Psoas muscle (tissue), 7 donors: ENCODE measurements at regions not wholly inside any gene's neighbourhood (a gene's known extent, or its start where the extent isn't known, plus 50 kb on each side); places are given as distances from the start of the nearest gene placed in this dataset.

Source experiments
- ATAC-seq, 4 donors: fragments of 200-7000 bp; cut with Tn5 transposase; one replicate each; pipeline ENCODE4 v1.9.1; 2020; ENCODE audit warnings: moderate library complexity in 3 of 4, mild to moderate bottlenecking in 2 of 4
- DNase-seq, 2 donors: peaks; one replicate each; pipeline ENCODE4 v3.0.0-alpha.2; 2020
- H3K27ac ChIP-seq: fragments of 200-600 bp; one replicate; pipeline ENCODE4 v1.8.0; 2022
- H3K27me3 ChIP-seq, 3 donors: fragments of 200-600 bp in 1 of 3; one replicate each; pipeline versions ENCODE4 v1.6.1 to v1.8.0; 2013 to 2022; ENCODE audit warnings: low read length in 2 of 3, mild to moderate bottlenecking in 2 of 3, moderate library complexity in 1 of 3; ENCODE audit not compliant: insufficient read depth in 3 of 3
- H3K36me3 ChIP-seq, 2 donors: fragments of 200-600 bp in 1 of 2; one replicate each; pipeline versions ENCODE4 v1.6.1 to v1.8.0; 2013 to 2022; ENCODE audit warnings: low read depth in 1 of 2, mild to moderate bottlenecking in 1 of 2, moderate library complexity in 1 of 2; ENCODE audit not compliant: insufficient read depth in 1 of 2
- H3K4me1 ChIP-seq: fragments of 200-600 bp; one replicate; pipeline ENCODE4 v1.8.0; 2022
- H3K4me3 ChIP-seq: fragments of 200-600 bp; one replicate; pipeline ENCODE4 v1.8.0; 2022; ENCODE audit warnings: mild to moderate bottlenecking
- H3K9me3 ChIP-seq: fragments of 200-600 bp; one replicate; pipeline ENCODE4 v1.8.0; 2022
- CTCF ChIP-seq: fragments of 200-600 bp; IDR thresholded peaks from one replicate; pipeline ENCODE4 v1.8.0; 2022; ENCODE audit warnings: antibody characterized with exemption
- WGBS, 3 donors: extraction: QIAGEN DNeasy Blood & Tissue Kit; methylation state at CpG; one replicate each; pipeline versions ENCODE4 v1.1.6 to v1.1.7; 2013; 5-methylcytosine and 5-hydroxymethylcytosine counted together
- intact Hi-C, 2 donors: fragments of 100-400 bp; cut with DNase I; formaldehyde crosslinking; loops; one replicate each; pipeline versions ENCODE4 v1.11.0 to v1.14.2; 2022
- donor health status: healthy with polysubstance abuse.
- donor health status: DM: no; HTN: no; CAD: no; lungs with moderate emphysema.
- donor health status: Bipolar disorder and iron deficiency.
- donor health status: healthy.
- donor health status: DM: yes; HTN: yes; CAD: no.
- donor health status: DM: no; HTN: no; CAD: no.
- donor health status: DM: yes; HTN: yes; CAD: no.

GRCh38 chr1:57683037-57683942, 259.4 kb upstream of the DAB1 start:
- Histone ChIP-seq H3K36me3 (no peaks in the 10 kb centered on the region), H3K9me3 (peaks cover 4% of the 10 kb centered on the region), H3K27ac (peak overlapping the region; percentile 7), H3K4me1 (peaks cover 10% of the 10 kb centered on the region), H3K27me3 (no peaks in the 10 kb centered on the region), H3K4me3 (no peak overlapping the region)
- no peak for TF ChIP-seq CTCF
- DNase-seq (no peak), ATAC-seq (peak; percentile 93 to 99 (median 94))
- intact Hi-C loops = loop anchor here in 1 of 2 donors (5.0 kb wide), 2 partner anchors 61 to 146 kb away; no protein-coding TSS in a partner anchor
- 24 to 45% (median 25%) methylated on average over 7 of the region's 7 CpGs for WGBS, 3 donors

- no peak for DNase-seq
- H3K9me3 ChIP-seq = no peaks in the 10 kb centered on the region
- TF ChIP-seq CTCF = no peak
- 5 to 19% (median 11%) methylated on average over 1 of the region's 1 CpG for WGBS, 3 donors
- no peak for ATAC-seq
- no peaks in the 10 kb centered on the region for H3K27me3 ChIP-seq
- no peaks in the 10 kb centered on the region for H3K36me3 ChIP-seq
- H3K4me1 ChIP-seq = peaks cover 8% of the 10 kb centered on the region
- H3K27ac ChIP-seq = no peak overlapping the region
- no peak overlapping the region for H3K4me3 ChIP-seq
- intact Hi-C loops = no loop called here
Observed at GRCh38 chr1:57678138-57678537, 254.3 kb upstream of the DAB1 start.

- DNase-seq (no peak), ATAC-seq (no peak)
- intact Hi-C loops = no loop called here
- Histone ChIP-seq H3K27ac (no peak overlapping the region), H3K4me1 (no peaks in the 10 kb centered on the region), H3K36me3 (no peaks in the 10 kb centered on the region), H3K4me3 (no peak overlapping the region), H3K27me3 (no peaks in the 10 kb centered on the region), H3K9me3 (no peaks in the 10 kb centered on the region)
- no peak for TF ChIP-seq CTCF
Observed at GRCh38 chr1:57675776-57676175, 251.9 kb upstream of the DAB1 start.

- Histone ChIP-seq H3K36me3 (no peaks in the 10 kb centered on the region), H3K27ac (no peak overlapping the region), H3K27me3 (no peaks in the 10 kb centered on the region), H3K4me1 (no peaks in the 10 kb centered on the region), H3K9me3 (no peaks in the 10 kb centered on the region), H3K4me3 (no peak overlapping the region)
- DNase-seq (no peak), ATAC-seq (no peak)
- TF ChIP-seq CTCF = no peak
- intact Hi-C loops = no loop called here
Observed at GRCh38 chr1:57674801-57675200, 250.9 kb upstream of the DAB1 start.
